Thymus (tissue), 11 donors: ENCODE measurements at regions not wholly inside any gene's neighbourhood (a gene's known extent, or its start where the extent isn't known, plus 50 kb on each side); places are given as distances from the start of the nearest gene placed in this dataset.

Experiments
- DNase-seq, 9 donors: peaks; one replicate each; pipeline ENCODE4 v3.0.0-alpha.2; 2013; ENCODE audit warnings: low spot score in 9 of 9, low read depth in 6 of 9, missing footprints in 1 of 9
- H3K27ac ChIP-seq, 2 donors: one replicate each; pipeline ENCODE4 v1.5.1; 2013; ENCODE audit warnings: control low read depth in 1 of 2, low read depth in 1 of 2, low read length in 1 of 2, mild to moderate bottlenecking in 1 of 2, moderate library complexity in 1 of 2
- H3K27me3 ChIP-seq, 2 donors: one replicate each; pipeline ENCODE4 v1.5.1; 2013; ENCODE audit warnings: low read length in 1 of 2; ENCODE audit not compliant: control insufficient read depth in 2 of 2, insufficient read depth in 1 of 2
- H3K36me3 ChIP-seq, 2 donors: one replicate each; pipeline ENCODE4 v1.5.1; 2013; ENCODE audit warnings: low read length in 1 of 2, mild to moderate bottlenecking in 1 of 2, moderate library complexity in 1 of 2; ENCODE audit not compliant: control insufficient read depth in 2 of 2, insufficient read depth in 2 of 2
- H3K4me1 ChIP-seq, 2 donors: one replicate each; pipeline ENCODE4 v1.5.1; 2013; ENCODE audit warnings: low read length in 2 of 2; ENCODE audit not compliant: control insufficient read depth in 2 of 2, insufficient read depth in 2 of 2
- H3K4me3 ChIP-seq, 2 donors: one replicate each; pipeline ENCODE4 v1.5.1; 2013; ENCODE audit warnings: low read length in 2 of 2, control low read depth in 1 of 2, mild to moderate bottlenecking in 1 of 2
- H3K9me3 ChIP-seq, 2 donors: one replicate each; pipeline ENCODE4 v1.5.1; 2013; ENCODE audit warnings: low read length in 1 of 2, mild to moderate bottlenecking in 1 of 2; ENCODE audit not compliant: control insufficient read depth in 2 of 2, insufficient read depth in 1 of 2
- WGBS: extraction: QIAGEN DNeasy Blood & Tissue Kit; methylation state at CpG from one replicate; pipeline ENCODE4 v1.1.7; 2013; 5-methylcytosine and 5-hydroxymethylcytosine counted together
- donor health status: healthy.

GRCh38 chr7:121480566-121481335 lies 84.6 kb upstream of the FAM3C start:
- WGBS: 86% methylated on average over 6 of the region's 6 CpGs
- Histone ChIP-seq H3K4me1 (no peaks in the 10 kb centered on the region), H3K4me3 (no peak overlapping the region), H3K27ac (no peak overlapping the region), H3K27me3 (no peaks in the 10 kb centered on the region), H3K9me3 (no peaks in the 10 kb centered on the region), H3K36me3 (no peaks in the 10 kb centered on the region)
- DNase-seq: no peak

GRCh38 chr7:121480058-121480457 lies 84.0 kb upstream of the FAM3C start:
- H3K36me3 ChIP-seq: no peaks in the 10 kb centered on the region
- H3K4me1 ChIP-seq: no peaks in the 10 kb centered on the region
- DNase-seq: no peak
- no peaks in the 10 kb centered on the region for H3K9me3 ChIP-seq
- H3K27me3 ChIP-seq: no peaks in the 10 kb centered on the region
- 35% methylated on average over 2 of the region's 2 CpGs for WGBS
- no peak overlapping the region for H3K27ac ChIP-seq
- H3K4me3 ChIP-seq: no peak overlapping the region

- Histone ChIP-seq H3K27me3 (no peaks in the 10 kb centered on the region), H3K9me3 (no peaks in the 10 kb centered on the region), H3K4me1 (no peaks in the 10 kb centered on the region), H3K36me3 (no peaks in the 10 kb centered on the region), H3K4me3 (no peak overlapping the region), H3K27ac (no peak overlapping the region)
- no peak for DNase-seq
- 81% methylated on average over 5 of the region's 5 CpGs for WGBS
Observed at GRCh38 chr7:121479466-121479865, 83.4 kb upstream of the FAM3C start.

GRCh38 chr7:121475806-121476205 lies 79.7 kb upstream of the FAM3C start:
- H3K27ac ChIP-seq: no peak overlapping the region
- H3K4me3 ChIP-seq: no peak overlapping the region
- H3K4me1 ChIP-seq: no peaks in the 10 kb centered on the region
- no peaks in the 10 kb centered on the region for H3K27me3 ChIP-seq
- H3K36me3 ChIP-seq: no peaks in the 10 kb centered on the region
- no peak for DNase-seq
- 96% methylated on average over 2 of the region's 2 CpGs for WGBS
- H3K9me3 ChIP-seq: no peaks in the 10 kb centered on the region

GRCh38 chr7:121474301-121474673 lies 78.2 kb upstream of the FAM3C start:
- H3K36me3 ChIP-seq: no peaks in the 10 kb centered on the region
- no peaks in the 10 kb centered on the region for H3K4me1 ChIP-seq
- DNase-seq: no peak
- no peak overlapping the region for H3K4me3 ChIP-seq
- WGBS: 85% methylated on average over 1 of the region's 1 CpG
- H3K9me3 ChIP-seq: no peaks in the 10 kb centered on the region
- H3K27ac ChIP-seq: no peak overlapping the region
- H3K27me3 ChIP-seq: no peaks in the 10 kb centered on the region

GRCh38 chr7:121473645-121474300 lies 77.7 kb upstream of the FAM3C start:
- Histone ChIP-seq H3K9me3 (no peaks in the 10 kb centered on the region), H3K4me1 (no peaks in the 10 kb centered on the region), H3K4me3 (no peak overlapping the region), H3K27me3 (no peaks in the 10 kb centered on the region), H3K27ac (no peak overlapping the region), H3K36me3 (no peaks in the 10 kb centered on the region)
- 83% methylated on average over 3 of the region's 3 CpGs for WGBS
- no peak for DNase-seq

- 95% methylated on average over 4 of the region's 4 CpGs for WGBS
- H3K9me3 ChIP-seq: no peaks in the 10 kb centered on the region
- H3K36me3 ChIP-seq: no peaks in the 10 kb centered on the region
- H3K27ac ChIP-seq: no peak overlapping the region
- no peaks in the 10 kb centered on the region for H3K27me3 ChIP-seq
- no peak for DNase-seq
- H3K4me3 ChIP-seq: no peak overlapping the region
- no peaks in the 10 kb centered on the region for H3K4me1 ChIP-seq
Observed at GRCh38 chr7:121466455-121466854, 70.3 kb upstream of the FAM3C start.

- Histone ChIP-seq H3K9me3 (no peaks in the 10 kb centered on the region), H3K27ac (no peak overlapping the region), H3K27me3 (no peaks in the 10 kb centered on the region), H3K4me3 (no peak overlapping the region), H3K4me1 (no peaks in the 10 kb centered on the region), H3K36me3 (no peaks in the 10 kb centered on the region)
- DNase-seq: no peak
- 97% methylated on average over 2 of the region's 2 CpGs for WGBS
Observed at GRCh38 chr7:121459148-121459547, 63.0 kb upstream of the FAM3C start.

GRCh38 chr7:121456785-121457359 lies 60.8 kb upstream of the FAM3C start:
- Histone ChIP-seq H3K9me3 (no peaks in the 10 kb centered on the region), H3K4me1 (no peaks in the 10 kb centered on the region), H3K4me3 (no peak overlapping the region), H3K36me3 (no peaks in the 10 kb centered on the region), H3K27ac (no peak overlapping the region), H3K27me3 (no peaks in the 10 kb centered on the region)
- no peak for DNase-seq
- WGBS: 92% methylated on average over 3 of the region's 3 CpGs
